LHCN-M2 (cell line): ENCODE measurements at regions not wholly inside any gene's neighbourhood (a gene's known extent, or its start where the extent isn't known, plus 50 kb on each side); places are given as distances from the start of the nearest gene placed in this dataset.

Experiments
- DNase-seq: peaks from one replicate; pipeline ENCODE4 v3.0.0-alpha.2; 2012; ENCODE audit warnings: low read depth

- no peak for DNase-seq
Observed at GRCh38 chr14:46290706-46291105, 360.9 kb downstream of the RPL10L start.

GRCh38 chr14:46279776-46280175 lies 371.8 kb downstream of the RPL10L start:
- no peak for DNase-seq

GRCh38 chr14:46279327-46279726 lies 372.3 kb downstream of the RPL10L start:
- no peak for DNase-seq

- no peak for DNase-seq
Observed at GRCh38 chr14:46259536-46259935, 392.0 kb downstream of the RPL10L start.

- DNase-seq = no peak
Observed at GRCh38 chr14:46256381-46256780, 395.2 kb downstream of the RPL10L start.

GRCh38 chr14:46250113-46250703 lies 401.4 kb downstream of the RPL10L start:
- peak; percentile 0 for DNase-seq

DNA sequence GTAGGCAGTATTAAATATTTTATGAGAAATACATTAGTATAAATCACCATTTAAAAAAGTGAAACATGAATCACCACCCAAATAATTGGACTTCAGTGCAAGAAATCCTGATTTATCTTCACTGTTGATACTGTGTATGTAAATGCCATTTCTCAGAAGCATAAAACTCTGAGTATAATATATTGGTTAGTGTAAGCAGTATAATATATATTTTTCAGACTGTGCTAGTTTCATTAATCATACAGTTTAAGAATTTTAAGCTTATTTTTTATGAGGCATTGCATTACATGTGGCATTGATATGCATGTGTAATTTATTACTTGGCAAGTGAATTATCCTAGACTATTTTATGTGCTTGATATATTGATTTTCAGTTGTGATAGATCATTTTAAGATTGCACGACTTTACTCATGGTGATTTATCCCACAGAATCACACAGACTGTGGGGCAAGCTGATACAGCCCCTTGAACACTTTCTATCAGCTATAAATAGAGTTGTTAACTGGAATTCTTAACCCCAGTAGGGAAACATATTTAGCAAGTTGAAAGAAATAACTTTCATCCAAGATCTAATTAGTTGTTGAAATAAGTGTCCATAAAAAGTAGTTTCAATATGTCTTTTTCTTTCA lies 403.5 kb downstream of the RPL10L start:
- no peak for DNase-seq

DNA sequence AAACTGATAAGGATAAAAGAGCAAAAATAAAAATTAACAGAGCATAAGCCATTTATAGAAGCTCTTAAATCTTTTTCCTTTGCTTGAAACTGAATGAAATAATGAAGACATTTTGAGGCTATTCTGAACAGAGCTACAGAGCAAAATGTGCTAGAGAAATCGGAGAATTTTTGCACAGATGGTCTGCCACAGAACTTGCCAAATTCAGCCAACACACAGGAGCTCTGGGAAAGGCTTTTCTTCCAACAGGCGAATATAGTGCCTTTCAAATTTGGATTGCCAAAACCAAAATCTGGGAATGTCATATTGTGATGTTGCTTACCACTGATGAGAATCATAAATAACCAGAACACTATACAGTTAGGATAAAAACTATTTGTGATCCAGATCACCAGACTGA lies 406.3 kb downstream of the RPL10L start:
- DNase-seq = no peak

DNA sequence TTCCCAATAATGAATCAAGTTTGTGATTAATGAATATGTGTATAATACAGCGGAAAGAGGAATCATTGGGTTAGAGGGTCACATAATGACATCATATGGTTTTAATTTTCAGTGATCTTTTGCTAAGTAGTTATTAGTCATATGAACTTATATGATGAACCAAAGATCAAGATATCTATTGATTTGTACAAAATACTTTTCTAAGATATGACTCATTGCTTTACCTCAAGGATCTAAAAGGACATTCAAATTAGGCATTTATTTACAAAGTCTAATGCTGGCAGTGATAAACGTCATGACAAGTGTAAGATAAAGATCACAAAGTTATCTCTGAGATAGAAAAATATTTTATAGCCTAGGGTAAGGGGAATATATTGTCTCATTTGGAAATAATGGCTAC lies 417.8 kb downstream of the RPL10L start:
- DNase-seq = no peak

DNA sequence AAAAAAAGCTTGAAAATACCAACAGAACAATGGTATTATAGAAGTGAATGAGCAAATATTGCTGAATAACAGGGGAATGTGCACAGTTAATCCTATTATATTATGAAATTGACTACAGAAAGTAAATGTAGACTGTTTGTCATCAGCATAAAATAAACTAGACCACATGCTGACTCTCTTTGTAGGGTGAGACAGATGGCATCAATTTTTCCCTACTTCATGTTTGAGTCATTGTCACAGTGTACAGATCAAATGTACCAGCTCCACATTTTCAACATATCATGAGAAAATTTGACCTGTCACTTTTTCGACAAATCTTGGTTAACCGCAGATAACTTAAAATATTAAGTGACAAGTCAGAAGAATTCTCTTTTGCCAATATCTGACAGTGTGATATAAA lies 421.0 kb downstream of the RPL10L start:
- DNase-seq = peak; percentile 0

DNA sequence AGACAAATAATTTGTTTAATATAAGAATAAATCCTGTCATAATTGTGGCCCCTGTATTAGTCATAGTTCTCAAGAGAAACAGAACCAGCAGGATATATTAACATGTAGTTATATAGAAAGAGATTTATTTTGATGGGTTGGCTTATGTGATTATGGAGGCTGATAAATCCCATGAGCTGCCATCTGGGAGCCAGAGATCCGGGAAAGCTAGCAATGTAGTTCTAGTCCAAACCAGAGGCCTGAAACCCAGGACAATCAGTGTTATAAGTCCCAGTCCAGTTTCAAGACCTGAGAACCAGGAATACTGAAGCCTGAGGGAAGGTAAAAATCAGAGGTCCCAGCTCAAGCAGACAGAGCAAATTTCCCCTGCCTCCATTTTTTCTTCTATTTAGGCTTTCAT lies 435.8 kb downstream of the RPL10L start:
- no peak for DNase-seq

- DNase-seq = no peak
Observed at GRCh38 chr14:46198676-46199075, 452.9 kb downstream of the RPL10L start.

DNA sequence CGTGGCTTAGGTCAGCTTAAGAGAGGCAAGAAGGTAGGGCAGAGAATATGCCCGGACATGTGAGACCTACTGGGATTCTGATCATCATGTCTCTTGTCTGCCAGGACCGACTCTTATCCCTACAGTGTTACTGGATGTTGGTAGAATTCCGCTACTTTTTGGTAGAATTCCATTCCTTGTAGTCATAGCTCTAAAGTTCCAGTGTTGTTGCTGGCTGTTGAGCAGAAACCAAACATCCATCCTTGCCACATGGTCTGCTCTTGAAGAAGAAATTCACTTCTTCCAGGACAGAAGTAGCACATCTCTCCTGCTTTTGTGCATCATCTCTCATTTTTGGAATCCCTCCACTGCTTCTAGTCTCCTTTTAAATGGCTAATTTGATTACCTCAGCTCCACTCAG lies 453.7 kb downstream of the RPL10L start:
- DNase-seq = no peak
